ENCODE measurements at regions not wholly inside any gene's neighbourhood (a gene's known extent, or its start where the extent isn't known, plus 50 kb on each side); places are given as distances from the start of the nearest gene placed in this dataset.

- Histone ChIP-seq H3K27me3 (ENCODE audit: control insufficient read depth, insufficient read depth, low read length) (no peaks in the 10 kb centered on the region), H3K4me3 (ENCODE audit: low read depth in 2 of 2, low read length in 2 of 2) (no peak overlapping the region), H3K9me3 (ENCODE audit: control insufficient read depth, insufficient read depth, low read depth, low read length) (no peaks in the 10 kb centered on the region), H3K4me1 (ENCODE audit: control insufficient read depth, insufficient read depth, low read length) (no peaks in the 10 kb centered on the region), H3K36me3 (ENCODE audit: control insufficient read depth, insufficient read depth, low read length) (no peaks in the 10 kb centered on the region), H3K27ac (ENCODE audit: low read length) (no peak overlapping the region)
- ATAC-seq (no peak), DNase-seq (ENCODE audit: low read depth, low spot score) (no peak)
- BruUV-seq (replicated peaks), result no TSS peak
- intact Hi-C loops (cut with micrococcal nuclease; ENCODE audit: unreplicated experiment), result no loop called here
- in situ Hi-C loops (cut with HindIII; ENCODE audit: low pct_unique_long_range_greater_than_20kb, low sequenced_read_pairs), result no loop called here
- ChIA-PET CTCF (no interaction called here), POLR2A (no interaction called here)
- TF ChIP-seq CTCF (IDR thresholded peaks at IDR 0.05), result no peak
- TF ChIP-seq SIN3A (IDR thresholded peaks at IDR 0.05; ENCODE audit: borderline replicate concordance, insufficient read depth, low read depth, low read length), result no peak
- TF ChIP-seq REST (IDR thresholded peaks at IDR 0.05; ENCODE audit: insufficient read depth in 1 of 2, low read depth in 2 of 2, low read length in 1 of 2), result no peak
- TF ChIP-seq POLR2AphosphoS5 (IDR thresholded peaks at IDR 0.05; ENCODE audit: low read depth, low read length), result no peak
- TF ChIP-seq TCF7L2 (IDR thresholded peaks at IDR 0.05; ENCODE audit: low read depth, low read length), result no peak
These were observed 666.2 kb downstream of the PTPRC start for GRCh38 chr1:199305053-199305452.

- Histone ChIP-seq H3K27me3 (ENCODE audit: control insufficient read depth, insufficient read depth, low read length) (no peaks in the 10 kb centered on the region), H3K9me3 (ENCODE audit: control insufficient read depth, insufficient read depth, low read depth, low read length) (no peaks in the 10 kb centered on the region), H3K4me1 (ENCODE audit: control insufficient read depth, insufficient read depth, low read length) (no peaks in the 10 kb centered on the region), H3K36me3 (ENCODE audit: control insufficient read depth, insufficient read depth, low read length) (no peaks in the 10 kb centered on the region), H3K27ac (ENCODE audit: low read length) (no peak overlapping the region), H3K4me3 (ENCODE audit: low read depth in 2 of 2, low read length in 2 of 2) (no peak overlapping the region)
- CTCF ChIA-PET, result no interaction called here
- ATAC-seq (no peak), DNase-seq (ENCODE audit: low read depth, low spot score) (no peak)
- TF ChIP-seq REST (IDR thresholded peaks at IDR 0.05; ENCODE audit: insufficient read depth in 1 of 2, low read depth in 2 of 2, low read length in 1 of 2) (no peak), SIN3A (IDR thresholded peaks at IDR 0.05; ENCODE audit: borderline replicate concordance, insufficient read depth, low read depth, low read length) (no peak), CTCF (IDR thresholded peaks at IDR 0.05) (no peak), POLR2AphosphoS5 (IDR thresholded peaks at IDR 0.05; ENCODE audit: low read depth, low read length) (no peak), TCF7L2 (IDR thresholded peaks at IDR 0.05; ENCODE audit: low read depth, low read length) (no peak)
- intact Hi-C loops (cut with micrococcal nuclease; ENCODE audit: unreplicated experiment) (no loop called here), in situ Hi-C loops (cut with HindIII; ENCODE audit: low pct_unique_long_range_greater_than_20kb, low sequenced_read_pairs) (no loop called here)
- BruUV-seq (replicated peaks), result no TSS peak
- POLR2A ChIA-PET, result no interaction called here
These were observed 668.8 kb downstream of the PTPRC start for GRCh38 chr1:199307496-199308264.
